Smooth muscle cell of the brain vasculature (primary cell): ENCODE measurements at regions not wholly inside any gene's neighbourhood (a gene's known extent, or its start where the extent isn't known, plus 50 kb on each side); places are given as distances from the start of the nearest gene placed in this dataset.

Experiments
- DNase-seq: peaks from one replicate; pipeline ENCODE4 v3.0.0-alpha.2; 2012; ENCODE audit warnings: low read depth, low spot score

GRCh38 chr5:77948476-77948875, 172.3 kb upstream of the TBCA start:
- DNase-seq = no peak

- DNase-seq = no peak
Measured at GRCh38 chr5:77947041-77947428, 170.9 kb upstream of the TBCA start.

- DNase-seq = no peak
Measured at GRCh38 chr5:77946381-77947040, 170.4 kb upstream of the TBCA start.

DNA sequence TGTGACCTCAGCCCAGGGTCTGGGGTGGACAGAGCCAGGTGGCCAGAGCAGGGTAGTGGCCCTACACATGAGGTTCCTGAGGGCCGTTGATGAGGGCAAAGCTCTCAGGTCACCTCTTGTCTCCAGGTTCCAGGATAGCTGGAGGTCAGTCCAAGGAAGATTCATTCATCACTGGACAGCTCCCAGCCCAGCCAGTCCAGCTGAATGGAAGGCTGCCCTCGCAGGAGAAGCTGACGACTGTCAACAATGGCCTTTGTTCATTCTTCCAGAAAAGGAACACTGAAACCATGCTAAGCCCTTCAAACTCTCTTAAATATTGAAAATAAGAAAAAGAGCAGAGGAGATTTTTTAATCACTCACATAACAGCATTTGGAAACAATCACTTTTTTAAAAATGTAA, 169.7 kb upstream of the TBCA start:
- no peak for DNase-seq

DNA sequence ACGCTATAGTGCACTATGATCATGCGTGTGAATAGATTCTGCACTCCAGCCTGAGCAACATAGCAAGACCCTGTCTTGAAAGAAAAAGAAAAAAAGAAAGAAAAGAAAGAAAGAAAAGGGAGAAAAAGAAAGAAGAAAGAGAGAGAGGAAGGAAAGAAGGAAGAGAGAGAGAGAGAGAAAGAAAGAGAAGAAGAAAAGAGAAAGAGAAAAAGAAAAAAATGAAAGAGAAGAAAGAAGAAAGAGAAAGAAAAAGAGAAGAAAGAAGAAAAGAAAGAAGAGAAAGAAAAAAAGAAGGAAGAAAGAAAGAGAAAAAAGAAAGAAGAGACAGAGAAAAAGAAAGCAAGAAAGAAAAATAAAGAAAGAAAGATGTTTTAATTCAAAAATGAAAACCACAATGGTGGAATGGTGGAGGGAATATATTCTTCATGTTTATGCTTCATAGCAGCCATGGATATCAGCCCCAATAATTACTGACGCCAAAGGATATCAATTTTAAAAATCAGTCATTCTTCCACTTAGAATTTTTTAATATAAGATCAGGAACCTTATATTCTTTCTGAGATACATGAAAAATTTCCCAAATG, 168.7 kb upstream of the TBCA start:
- no peak for DNase-seq

DNA sequence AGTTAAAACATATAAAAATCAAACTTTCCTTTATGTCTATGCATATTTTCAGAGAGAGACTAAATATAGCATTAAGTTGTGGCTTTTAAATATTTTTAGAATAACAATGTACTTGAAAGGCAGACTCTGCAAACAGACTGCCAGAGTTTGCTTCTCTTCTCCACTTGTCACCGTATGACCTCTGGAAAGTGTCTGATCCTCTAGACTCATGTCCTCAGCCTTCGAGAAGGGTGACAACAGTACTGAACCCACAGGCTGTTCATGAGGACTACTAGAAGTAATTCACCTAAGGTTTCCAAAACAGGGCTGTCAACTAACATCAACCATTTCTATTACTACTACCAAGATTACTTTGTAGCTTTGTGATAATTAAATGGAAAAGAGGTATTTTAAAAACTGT, 167.7 kb upstream of the TBCA start:
- DNase-seq = no peak

DNA sequence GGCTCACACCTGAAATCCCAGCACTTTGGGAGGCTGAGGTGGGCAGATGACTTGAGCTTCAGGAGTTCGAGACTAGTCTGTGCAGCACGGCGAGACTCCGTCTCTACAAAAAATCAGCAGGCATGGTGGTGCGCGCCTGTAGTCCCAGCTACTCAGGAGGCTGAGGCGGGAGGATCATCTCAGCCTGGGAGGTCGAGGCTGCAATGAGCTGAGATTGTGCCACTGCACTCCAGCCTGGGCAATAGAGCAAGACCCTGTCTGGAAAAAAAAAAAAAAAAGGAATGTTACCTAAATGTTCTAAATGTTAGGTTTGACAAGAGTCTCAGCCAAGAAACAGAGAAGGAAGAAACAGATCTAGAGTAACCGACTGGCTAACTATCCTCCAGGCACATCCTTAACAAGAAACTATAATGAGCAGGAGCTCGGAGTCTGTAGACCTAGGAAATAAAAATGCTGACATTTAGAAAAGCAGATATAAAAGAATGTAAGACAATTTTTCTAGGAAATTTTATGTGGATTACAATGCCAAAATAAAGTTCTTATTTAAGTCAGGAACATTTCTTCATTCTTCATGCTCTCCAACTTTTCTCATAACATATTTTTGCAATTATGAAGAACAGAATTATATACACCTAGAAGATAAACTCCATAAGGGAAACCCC, 166.6 kb upstream of the TBCA start:
- no peak for DNase-seq

DNA sequence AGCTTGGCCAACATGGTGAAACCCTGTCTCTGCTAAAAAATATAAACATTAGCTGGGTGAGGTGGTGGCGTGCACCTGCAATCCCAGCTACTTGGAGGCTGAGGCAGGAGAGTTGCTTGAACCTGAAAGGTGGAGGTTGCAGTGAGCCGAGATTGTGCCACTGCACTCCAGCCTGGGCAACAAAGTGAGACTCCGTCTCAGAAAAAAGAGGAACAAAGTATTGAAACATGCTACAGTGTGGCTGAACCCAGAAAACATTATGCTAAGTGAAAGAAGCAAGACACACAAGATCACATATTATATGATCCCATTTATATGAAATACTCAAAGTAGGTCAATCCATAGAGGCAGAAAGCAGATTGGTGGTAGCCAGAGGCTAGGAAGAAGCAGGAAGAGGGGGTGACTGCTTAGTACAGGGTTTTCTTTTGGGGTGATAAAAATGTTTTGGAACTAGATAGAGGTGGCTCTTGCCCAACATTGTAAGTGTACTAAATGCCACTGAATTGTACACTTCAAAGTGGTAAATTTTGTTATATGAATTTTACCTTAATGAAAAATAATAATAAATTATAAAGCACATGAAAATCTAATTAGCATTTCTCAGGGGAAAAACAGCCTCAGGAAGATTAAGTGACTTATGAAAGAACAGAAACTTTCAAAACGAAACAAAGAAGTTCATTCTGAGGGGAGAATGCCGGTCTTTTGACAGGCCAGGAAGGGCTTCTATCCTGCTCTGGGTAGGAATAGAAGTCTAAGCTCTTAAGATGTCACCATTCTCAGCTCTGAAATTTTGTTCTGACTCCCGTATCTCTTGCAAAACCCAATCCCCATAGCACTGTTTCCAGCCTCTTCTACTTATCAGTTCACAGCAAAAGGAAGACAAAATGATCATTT, 161.1 kb upstream of the TBCA start:
- DNase-seq = no peak

- DNase-seq = no peak
Measured at GRCh38 chr5:77936365-77936693, 160.2 kb upstream of the TBCA start.

GRCh38 chr5:77935506-77936364, 159.6 kb upstream of the TBCA start:
- DNase-seq = no peak

DNA sequence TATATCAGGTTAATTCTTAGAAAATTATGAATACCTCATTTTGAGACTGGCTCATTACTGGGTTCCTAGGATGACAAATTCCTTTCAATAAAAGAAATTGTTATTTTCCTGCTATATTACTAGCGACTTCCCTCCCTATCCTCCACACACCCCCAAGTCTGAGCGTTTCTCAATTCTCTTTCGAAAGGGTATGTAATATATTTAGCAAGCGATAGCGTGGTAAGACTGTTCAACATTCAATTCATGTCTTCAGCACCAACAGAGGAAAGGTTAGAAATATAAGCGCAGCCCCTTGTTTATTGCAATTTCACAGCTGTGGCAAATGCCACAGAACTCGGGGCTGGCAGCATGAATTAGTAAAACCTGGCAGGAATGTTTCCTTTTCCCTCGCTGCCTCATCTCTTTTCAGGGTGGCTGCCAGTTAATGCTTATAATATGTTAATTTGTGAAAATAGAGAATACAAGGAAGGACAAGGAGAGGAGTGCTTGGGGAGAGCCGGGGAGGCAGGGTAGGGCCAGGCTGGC, 152.7 kb upstream of the TBCA start:
- DNase-seq = no peak

DNA sequence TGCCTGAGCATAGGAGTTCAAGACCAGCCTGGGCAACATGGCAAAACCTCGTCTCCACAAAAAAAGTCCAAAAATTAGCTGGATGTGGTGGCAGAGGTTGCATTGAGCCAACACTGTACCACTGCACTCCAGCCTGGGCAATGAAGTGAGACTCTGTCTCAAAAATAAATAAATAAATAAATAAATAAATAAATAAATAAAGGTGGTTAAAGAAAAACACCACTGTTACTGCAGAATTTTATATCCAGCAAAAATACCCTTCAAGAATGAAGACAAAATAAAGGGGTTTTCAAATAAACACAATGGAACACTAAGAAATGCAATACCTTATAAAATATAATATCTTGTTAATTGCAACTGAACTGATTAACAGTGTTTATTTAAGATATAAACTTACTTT, 150.2 kb upstream of the TBCA start:
- no peak for DNase-seq

DNA sequence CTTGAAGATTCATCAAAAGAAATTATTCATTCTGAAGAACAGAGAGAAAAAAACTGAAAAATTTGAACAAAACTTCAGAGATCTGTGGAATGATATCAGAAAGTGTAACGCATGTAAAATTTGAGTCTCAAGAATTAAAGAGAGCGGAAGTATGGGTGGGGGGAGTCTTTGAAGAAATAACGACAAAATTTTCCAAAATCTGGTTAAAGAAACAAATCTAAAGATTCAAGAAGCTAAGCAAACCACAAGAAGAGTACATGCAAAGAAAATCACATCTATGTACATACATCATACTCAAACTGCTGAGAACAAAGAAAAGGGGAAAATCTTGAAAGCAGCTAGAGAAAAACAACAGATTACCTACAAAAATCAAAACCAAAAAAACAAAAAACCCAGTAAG, 149.4 kb upstream of the TBCA start:
- no peak for DNase-seq

GRCh38 chr5:77924081-77924480, 147.9 kb upstream of the TBCA start:
- no peak for DNase-seq

DNA sequence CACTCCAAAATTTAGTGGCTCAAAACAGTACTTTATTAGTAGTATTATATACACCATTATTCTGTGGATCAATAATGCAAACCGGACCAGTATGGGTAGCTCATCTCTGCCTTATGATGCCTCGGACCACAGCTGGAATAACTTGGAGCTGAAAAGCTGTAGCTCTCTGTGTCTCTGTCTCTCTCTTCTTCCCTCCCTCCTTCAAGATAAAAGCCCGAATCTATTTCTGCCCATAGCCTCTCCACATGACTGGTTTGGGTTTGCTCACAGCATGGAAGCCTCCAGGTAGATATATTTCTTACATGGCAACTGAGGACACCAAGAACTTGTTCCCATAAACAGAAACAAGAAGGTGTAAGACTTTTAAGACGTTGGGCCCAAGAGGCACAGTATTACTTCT, 147.5 kb upstream of the TBCA start:
- DNase-seq = no peak

- DNase-seq = no peak
Measured at GRCh38 chr5:77921094-77921768, 145.1 kb upstream of the TBCA start.

DNA sequence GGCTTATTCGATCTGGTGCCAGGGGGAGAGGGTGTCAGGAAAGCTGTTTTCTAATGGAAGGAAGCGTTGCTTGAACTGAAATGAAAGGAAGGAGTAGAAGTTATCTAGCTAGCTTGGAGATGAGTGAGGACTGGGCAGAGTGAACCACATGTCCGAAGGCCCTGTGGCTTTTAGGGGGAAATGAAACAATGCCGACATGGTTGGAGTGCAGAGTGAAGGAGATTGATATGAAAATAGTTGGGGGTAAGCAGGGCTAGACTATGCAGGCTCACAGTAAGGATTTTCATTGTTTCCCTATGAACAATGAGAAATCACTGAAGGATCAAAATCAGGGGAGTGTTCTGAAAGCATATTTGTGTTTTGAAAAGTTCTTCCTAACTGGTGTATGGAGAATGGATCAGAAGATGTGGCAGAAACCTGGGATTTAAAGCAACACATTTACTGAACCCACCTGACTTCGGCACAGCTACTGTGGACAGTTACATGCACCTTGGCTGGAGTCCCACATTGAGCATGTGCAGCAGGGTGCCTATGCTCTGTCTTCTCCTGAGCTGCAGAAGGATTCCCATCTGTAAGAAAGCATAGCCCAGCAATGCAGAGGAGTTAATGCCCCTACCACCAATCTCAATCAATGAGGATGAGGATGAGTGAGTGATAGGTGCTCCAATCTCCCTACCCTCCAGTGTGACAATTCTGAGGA, 144.4 kb upstream of the TBCA start:
- no peak for DNase-seq

- DNase-seq = no peak
Measured at GRCh38 chr5:77915346-77915745, 139.2 kb upstream of the TBCA start.

GRCh38 chr5:77912721-77913120, 136.6 kb upstream of the TBCA start:
- no peak for DNase-seq

GRCh38 chr5:77910602-77911188, 134.6 kb upstream of the TBCA start:
- DNase-seq = no peak
